ENCODE measurements at regions not wholly inside any gene's neighbourhood (a gene's known extent, or its start where the extent isn't known, plus 50 kb on each side); places are given as distances from the start of the nearest gene placed in this dataset.

DNA sequence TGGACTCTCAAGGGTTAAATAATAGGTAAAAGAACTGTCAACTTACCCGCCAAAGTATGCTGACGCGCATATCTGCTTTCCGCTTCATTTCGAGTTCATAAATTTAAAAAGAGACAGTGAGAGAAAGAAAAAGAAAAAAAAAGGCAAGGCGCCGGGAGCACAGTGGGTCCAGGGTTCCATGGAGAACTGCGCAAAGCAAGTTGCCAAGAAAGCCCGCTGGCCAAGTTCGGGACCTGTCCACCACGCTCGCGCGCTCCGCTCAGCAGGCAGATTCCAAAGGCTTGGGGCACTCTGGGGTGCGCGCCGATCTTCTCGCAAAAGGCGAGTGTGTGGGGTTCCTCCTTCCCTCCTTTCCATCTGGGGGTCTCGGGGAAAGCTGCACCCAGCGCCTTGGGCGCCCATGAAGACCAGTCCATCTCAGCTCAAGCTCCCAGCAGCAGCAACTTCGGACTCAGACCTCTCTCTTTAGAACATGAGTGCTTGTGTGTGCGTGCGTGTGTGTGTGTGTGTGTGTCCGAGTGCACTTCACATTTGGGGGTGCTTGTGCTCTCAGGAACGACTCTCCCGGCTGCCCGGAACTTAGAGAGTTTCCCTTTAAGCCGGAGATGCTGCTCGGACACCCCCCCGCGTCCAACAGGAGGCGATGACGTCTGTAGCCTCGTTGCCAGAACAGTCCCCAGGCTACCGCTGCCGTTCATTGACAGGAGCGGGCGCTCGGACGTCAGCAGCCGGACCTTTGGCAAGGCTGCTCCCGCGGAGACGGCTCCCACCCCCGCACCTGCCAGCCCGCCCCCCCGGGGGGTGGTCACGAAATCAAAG, 180.0 kb downstream of the TBXT start:
- Histone ChIP-seq H3K9ac (ENCODE audit: low read length) (no peak overlapping the region), H3K4me2 (ENCODE audit: low read length) (no peak overlapping the region), H3K36me3 (replicated peaks; ENCODE audit: low read depth, low read length) (no peaks in the 10 kb centered on the region), H3K9me3 (ENCODE audit: insufficient read depth, low read length) (no peaks in the 10 kb centered on the region), H3K79me2 (ENCODE audit: low read length) (no peaks in the 10 kb centered on the region), H2AFZ (ENCODE audit: low read depth, low read length) (no peak overlapping the region), H3K27me3 (ENCODE audit: low read depth, low read length) (no peaks in the 10 kb centered on the region), H4K20me1 (ENCODE audit: insufficient read depth, low read length) (no peaks in the 10 kb centered on the region), H3K4me3 (ENCODE audit: low read length) (no peak overlapping the region), H3K27ac (ENCODE audit: low read length) (no peak overlapping the region), H3K4me1 (ENCODE audit: low read length) (no peaks in the 10 kb centered on the region)
- TF ChIP-seq, protein P1, sequence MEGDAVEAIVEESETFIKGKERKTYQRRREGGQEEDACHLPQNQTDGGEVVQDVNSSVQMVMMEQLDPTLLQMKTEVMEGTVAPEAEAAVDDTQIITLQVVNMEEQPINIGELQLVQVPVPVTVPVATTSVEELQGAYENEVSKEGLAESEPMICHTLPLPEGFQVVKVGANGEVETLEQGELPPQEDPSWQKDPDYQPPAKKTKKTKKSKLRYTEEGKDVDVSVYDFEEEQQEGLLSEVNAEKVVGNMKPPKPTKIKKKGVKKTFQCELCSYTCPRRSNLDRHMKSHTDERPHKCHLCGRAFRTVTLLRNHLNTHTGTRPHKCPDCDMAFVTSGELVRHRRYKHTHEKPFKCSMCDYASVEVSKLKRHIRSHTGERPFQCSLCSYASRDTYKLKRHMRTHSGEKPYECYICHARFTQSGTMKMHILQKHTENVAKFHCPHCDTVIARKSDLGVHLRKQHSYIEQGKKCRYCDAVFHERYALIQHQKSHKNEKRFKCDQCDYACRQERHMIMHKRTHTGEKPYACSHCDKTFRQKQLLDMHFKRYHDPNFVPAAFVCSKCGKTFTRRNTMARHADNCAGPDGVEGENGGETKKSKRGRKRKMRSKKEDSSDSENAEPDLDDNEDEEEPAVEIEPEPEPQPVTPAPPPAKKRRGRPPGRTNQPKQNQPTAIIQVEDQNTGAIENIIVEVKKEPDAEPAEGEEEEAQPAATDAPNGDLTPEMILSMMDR (IDR thresholded peaks at IDR 0.05; ENCODE audit: low read depth, low read length) = no peak
- TF ChIP-seq EZH2phosphoT487 (IDR thresholded peaks at IDR 0.05; ENCODE audit: low read depth) = no peak

DNA sequence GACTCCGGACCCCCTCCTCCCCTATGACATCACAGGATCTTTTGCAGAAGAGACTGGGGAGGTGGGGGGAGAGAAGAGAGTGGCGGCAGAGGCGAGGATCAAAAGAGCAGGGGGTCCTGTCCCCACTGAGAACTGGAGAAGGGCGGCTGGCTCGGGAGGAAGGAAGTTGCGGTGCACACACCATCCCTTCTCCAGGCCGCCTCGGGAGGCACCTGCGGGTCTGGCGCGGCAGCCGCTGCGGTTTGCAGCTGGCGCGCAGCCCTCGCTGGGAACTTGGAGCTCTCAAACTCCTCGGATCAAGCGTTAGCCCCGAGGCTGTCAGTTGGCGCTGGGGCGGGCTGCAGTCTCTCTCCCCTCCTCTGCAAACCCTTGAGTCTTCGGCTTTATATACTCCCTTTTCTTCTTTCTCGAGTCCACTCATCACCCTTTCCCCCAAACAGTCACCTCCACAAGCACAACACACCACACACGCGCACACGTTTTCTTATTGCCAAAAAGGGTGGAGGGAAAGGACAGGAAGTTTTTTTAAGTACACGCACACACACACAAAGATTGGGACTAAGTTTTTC, 180.7 kb downstream of the TBXT start:
- no peak overlapping the region for H3K9ac ChIP-seq (ENCODE audit: low read length)
- H3K4me1 ChIP-seq (ENCODE audit: low read length) = no peaks in the 10 kb centered on the region
- H4K20me1 ChIP-seq (ENCODE audit: insufficient read depth, low read length) = no peaks in the 10 kb centered on the region
- no peak for TF ChIP-seq EZH2phosphoT487 (IDR thresholded peaks at IDR 0.05; ENCODE audit: low read depth)
- TF ChIP-seq, protein P1 (IDR thresholded peaks at IDR 0.05; ENCODE audit: low read depth, low read length) = no peak
- H2AFZ ChIP-seq (ENCODE audit: low read depth, low read length) = no peak overlapping the region
- no peak overlapping the region for H3K27ac ChIP-seq (ENCODE audit: low read length)
- H3K27me3 ChIP-seq (ENCODE audit: low read depth, low read length) = no peaks in the 10 kb centered on the region
- no peaks in the 10 kb centered on the region for H3K36me3 ChIP-seq (replicated peaks; ENCODE audit: low read depth, low read length)
- H3K79me2 ChIP-seq (ENCODE audit: low read length) = no peaks in the 10 kb centered on the region
- no peak overlapping the region for H3K4me2 ChIP-seq (ENCODE audit: low read length)
- no peak overlapping the region for H3K4me3 ChIP-seq (ENCODE audit: low read length)
- H3K9me3 ChIP-seq (ENCODE audit: insufficient read depth, low read length) = no peaks in the 10 kb centered on the region

DNA sequence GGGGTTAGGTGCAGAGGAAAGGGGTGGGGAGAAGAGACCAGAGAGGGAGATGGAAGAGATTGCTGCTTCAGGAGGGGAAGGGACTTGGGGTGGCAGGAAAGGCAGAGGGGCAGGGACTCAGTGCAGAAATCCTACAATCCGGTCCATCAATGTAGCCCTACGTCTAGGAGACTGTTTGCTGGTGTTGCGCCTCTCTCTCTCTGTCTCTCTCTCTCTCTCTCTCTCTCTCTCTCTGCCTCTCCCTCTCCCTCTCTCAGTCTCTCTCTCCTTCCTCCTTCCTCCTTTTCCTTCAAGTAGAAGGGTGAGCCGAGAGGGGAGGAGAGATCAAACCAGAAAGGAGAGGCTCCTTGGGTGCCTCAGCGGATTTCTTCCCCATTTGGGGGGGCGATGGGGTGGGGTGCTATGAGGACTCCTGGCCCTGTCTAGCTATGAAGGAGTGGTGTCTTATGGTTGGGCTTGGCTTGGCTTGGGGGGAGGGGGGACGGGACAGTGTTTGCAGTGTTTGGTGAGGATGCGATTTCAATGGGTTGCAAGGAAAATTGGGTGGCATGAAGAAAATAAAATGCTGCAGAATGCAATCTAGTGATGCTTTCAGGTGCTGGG, 181.2 kb downstream of the TBXT start:
- H3K27ac ChIP-seq (ENCODE audit: low read length) = no peak overlapping the region
- TF ChIP-seq, protein P1 (IDR thresholded peaks at IDR 0.05; ENCODE audit: low read depth, low read length) = no peak
- no peak for TF ChIP-seq EZH2phosphoT487 (IDR thresholded peaks at IDR 0.05; ENCODE audit: low read depth)
- H4K20me1 ChIP-seq (ENCODE audit: insufficient read depth, low read length) = no peaks in the 10 kb centered on the region
- no peak overlapping the region for H3K4me3 ChIP-seq (ENCODE audit: low read length)
- H3K9ac ChIP-seq (ENCODE audit: low read length) = no peak overlapping the region
- H2AFZ ChIP-seq (ENCODE audit: low read depth, low read length) = no peak overlapping the region
- no peak overlapping the region for H3K4me2 ChIP-seq (ENCODE audit: low read length)
- H3K36me3 ChIP-seq (replicated peaks; ENCODE audit: low read depth, low read length) = no peaks in the 10 kb centered on the region
- no peaks in the 10 kb centered on the region for H3K27me3 ChIP-seq (ENCODE audit: low read depth, low read length)
- H3K4me1 ChIP-seq (ENCODE audit: low read length) = no peaks in the 10 kb centered on the region
- H3K9me3 ChIP-seq (ENCODE audit: insufficient read depth, low read length) = no peaks in the 10 kb centered on the region
- no peaks in the 10 kb centered on the region for H3K79me2 ChIP-seq (ENCODE audit: low read length)

DNA sequence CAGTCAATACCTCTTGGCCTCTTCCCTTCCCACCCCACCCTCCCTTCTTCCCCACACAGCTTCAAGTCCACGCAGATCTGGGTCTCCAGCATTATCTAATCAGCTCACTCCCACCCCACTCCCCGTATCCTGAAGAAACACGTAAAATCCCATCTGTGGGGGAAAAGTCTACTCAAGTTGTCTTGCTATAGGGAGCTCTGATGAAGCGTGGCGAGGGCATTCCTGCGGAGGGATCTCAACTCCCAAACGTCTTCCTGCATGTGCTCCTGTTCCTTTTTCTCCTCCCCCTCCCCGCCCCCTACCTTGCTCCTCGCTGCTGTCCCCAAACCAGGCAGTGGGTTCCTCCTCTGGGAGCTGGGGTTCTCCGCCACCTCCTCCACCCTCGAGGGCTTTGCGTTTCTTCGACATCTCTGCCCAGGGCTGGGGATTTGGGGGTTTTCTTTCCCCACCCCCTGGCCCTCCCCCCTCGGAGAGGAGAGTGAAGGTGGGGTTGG, 181.8 kb downstream of the TBXT start:
- Histone ChIP-seq H3K27me3 (ENCODE audit: low read depth, low read length) (no peaks in the 10 kb centered on the region), H3K4me3 (ENCODE audit: low read length) (no peak overlapping the region), H3K4me1 (ENCODE audit: low read length) (no peaks in the 10 kb centered on the region), H3K36me3 (replicated peaks; ENCODE audit: low read depth, low read length) (no peaks in the 10 kb centered on the region), H3K4me2 (ENCODE audit: low read length) (no peak overlapping the region), H3K9me3 (ENCODE audit: insufficient read depth, low read length) (no peaks in the 10 kb centered on the region), H3K27ac (ENCODE audit: low read length) (no peak overlapping the region), H3K9ac (ENCODE audit: low read length) (no peak overlapping the region), H2AFZ (ENCODE audit: low read depth, low read length) (no peak overlapping the region), H4K20me1 (ENCODE audit: insufficient read depth, low read length) (no peaks in the 10 kb centered on the region), H3K79me2 (ENCODE audit: low read length) (no peaks in the 10 kb centered on the region)
- TF ChIP-seq, protein P1 (IDR thresholded peaks at IDR 0.05; ENCODE audit: low read depth, low read length) = no peak
- no peak for TF ChIP-seq EZH2phosphoT487 (IDR thresholded peaks at IDR 0.05; ENCODE audit: low read depth)

Data from OCI-LY3 (cell line).